Endothelial cell of umbilical vein (primary cell): ENCODE measurements at regions not wholly inside any gene's neighbourhood (a gene's known extent, or its start where the extent isn't known, plus 50 kb on each side); places are given as distances from the start of the nearest gene placed in this dataset.

Experiments
- BruUV-seq: library from RNA; stranded (reverse); fragments of 400-500 nt; replicated peaks from 2 replicates; lab custom pipeline; 2021; lab: Mats Ljungman, UMichigan
- CTCF ChIA-PET: fragments of 300-600, 350-600 bp; sonication (Branson Sonifier 250); formaldehyde crosslinking; loops from one replicate; lab custom pipeline; 2021; ENCODE audit warnings: antibody characterized with exemption, inconsistent platforms; lab: Charles Lee
- POLR2A ChIA-PET: fragments of 300-600, 350-600 bp; sonication (Branson Sonifier 250); formaldehyde crosslinking; loops from one replicate; lab custom pipeline; 2021; ENCODE audit warnings: antibody characterized with exemption, inconsistent platforms; lab: Charles Lee
- DNase-seq: peaks from one replicate; pipeline ENCODE4 v3.0.0-alpha.2; 2011; ENCODE audit warnings: low read depth, low spot score
- FAIRE-seq: peaks from 2 replicates; lab custom pipeline; 2011; peaks lifted over from hg19 to GRCh38; lab: Jason Lieb, UNC
- H2AFZ ChIP-seq: 2 replicates; pipeline ENCODE4 v1.6.0; 2012; ENCODE audit warnings: low read depth, low read length, control low read depth, inconsistent platforms
- H3K27ac ChIP-seq: 2 replicates; pipeline ENCODE4 v1.5.1; 2011; ENCODE audit warnings: low read depth, mild to moderate bottlenecking, control low read depth, low read length, moderate library complexity; ENCODE audit not compliant: insufficient read depth
- H3K27me3 ChIP-seq, 2 experiments: 2 replicates each; pipeline versions ENCODE4 v1.6.0 to v1.6.1; 2011; ENCODE audit warnings: low read length in 2 of 2, mixed read lengths in 1 of 2; ENCODE audit not compliant: control insufficient read depth in 2 of 2, insufficient read depth in 2 of 2
- H3K36me3 ChIP-seq, 2 experiments: 2 replicates in 1 of 2; 3 replicates in 1 of 2; pipeline ENCODE4 v1.5.1; 2011; ENCODE audit warnings: low read length in 2 of 2, mild to moderate bottlenecking in 1 of 2, moderate library complexity in 1 of 2; ENCODE audit not compliant: control insufficient read depth in 2 of 2, insufficient read depth in 2 of 2; ENCODE audit errors: extremely low read depth in 1 of 2
- H3K4me1 ChIP-seq: 3 replicates; pipeline ENCODE4 v1.5.1; 2011; ENCODE audit warnings: mild to moderate bottlenecking, low read length; ENCODE audit not compliant: control insufficient read depth, insufficient read depth; ENCODE audit errors: extremely low read depth
- H3K4me2 ChIP-seq: 2 replicates; pipeline ENCODE4 v1.6.1; 2011; ENCODE audit warnings: low read length, control low read depth, mixed read lengths; ENCODE audit not compliant: insufficient read depth
- H3K4me3 ChIP-seq, 3 experiments: fragments of 200-600 bp in 1 of 3; sonication (generic), shearing (Covaris generic) in 1 of 3; replicated peaks in 1 of 3; 2 replicates each; pipeline ENCODE4 v1.5.1; 2011 to 2016; ENCODE audit warnings: control low read depth in 3 of 3, low read length in 3 of 3, mild to moderate bottlenecking in 2 of 3, inconsistent platforms in 1 of 3, low read depth in 1 of 3, moderate library complexity in 1 of 3; ENCODE audit not compliant: insufficient read depth in 1 of 3
- H3K79me2 ChIP-seq: 2 replicates; pipeline ENCODE4 v1.6.0; 2012; ENCODE audit warnings: low read length, inconsistent platforms; ENCODE audit not compliant: control insufficient read depth, insufficient read depth
- H3K9ac ChIP-seq: replicated peaks from 2 replicates; pipeline ENCODE3; 2011; ENCODE audit warnings: low read length, control low read depth; ENCODE audit not compliant: insufficient read depth; ENCODE audit errors: extremely low read depth
- H3K9me1 ChIP-seq: replicated peaks from 3 replicates; pipeline ENCODE4 v1.6.0; 2011; ENCODE audit warnings: mild to moderate bottlenecking, low read length; ENCODE audit not compliant: control insufficient read depth, insufficient read depth; ENCODE audit errors: extremely low read depth
- H3K9me3 ChIP-seq: replicated peaks from 2 replicates; pipeline ENCODE4 v1.5.1; 2012; ENCODE audit warnings: low read length, inconsistent platforms; ENCODE audit not compliant: control insufficient read depth, insufficient read depth
- H4K20me1 ChIP-seq: replicated peaks from 2 replicates; pipeline ENCODE3; 2011; ENCODE audit warnings: mild to moderate bottlenecking, low read length; ENCODE audit not compliant: control insufficient read depth, insufficient read depth; ENCODE audit errors: extremely low read depth
- CTCF ChIP-seq, 2 donors: IDR thresholded peaks; 1 replicate in 1 of 2; 2 replicates in 1 of 2; pipeline ENCODE4 v1.5.1; 2011; ENCODE audit warnings: low read length in 2 of 2, mild to moderate bottlenecking in 2 of 2, moderate library complexity in 2 of 2, control low read depth in 1 of 2, inconsistent platforms in 1 of 2, low read depth in 1 of 2; ENCODE audit not compliant: insufficient read depth in 1 of 2; ENCODE audit errors: extremely low read depth in 1 of 2
- EZH2 ChIP-seq: IDR thresholded peaks from 2 replicates; pipeline ENCODE4 v1.6.1; 2012; ENCODE audit warnings: borderline replicate concordance, low read depth, mild to moderate bottlenecking, moderate library complexity, low read length, inconsistent platforms; ENCODE audit not compliant: severe bottlenecking
- FOS ChIP-seq: IDR thresholded peaks from 2 replicates; pipeline ENCODE4 v1.6.1; 2011; ENCODE audit warnings: mild to moderate bottlenecking, low read length, moderate library complexity, borderline replicate concordance; ENCODE audit not compliant: insufficient read depth
- GATA2 ChIP-seq: IDR thresholded peaks from 2 replicates; pipeline ENCODE4 v1.7.0; 2011; ENCODE audit warnings: low read depth, mild to moderate bottlenecking, moderate library complexity, mixed read lengths, low read length; ENCODE audit not compliant: insufficient read length, insufficient read depth
- JUN ChIP-seq: IDR thresholded peaks from 2 replicates; pipeline ENCODE4 v1.6.1; 2011; ENCODE audit warnings: borderline replicate concordance, low read depth; ENCODE audit not compliant: insufficient read length, insufficient read depth
- MAX ChIP-seq: IDR thresholded peaks from 2 replicates; pipeline ENCODE4 v1.6.1; 2011; ENCODE audit not compliant: insufficient read depth, insufficient read length
- MYC ChIP-seq: IDR thresholded peaks from one replicate; pipeline ENCODE4 v1.6.1; 2011; ENCODE audit warnings: mild to moderate bottlenecking, low read depth, low read length
- POLR2A ChIP-seq: IDR thresholded peaks from 2 replicates; pipeline ENCODE4 v1.6.1; 2012; ENCODE audit warnings: low read depth, mild to moderate bottlenecking, control low read depth, low read length
- POLR2AphosphoS5 ChIP-seq: IDR thresholded peaks from 2 replicates; pipeline ENCODE4 v1.6.1; 2012; ENCODE audit warnings: low read depth, mild to moderate bottlenecking, control low read depth, low read length, moderate library complexity; ENCODE audit not compliant: insufficient read depth
- dilution Hi-C: fragments of 300-500 bp; cut with MboI; formaldehyde crosslinking; loops from one replicate; pipeline ENCODE4 v1.15.0; 2019; ENCODE audit warnings: low sequenced_read_pairs; ENCODE audit not compliant: extremely low pct_ligation_motif_present
- intact Hi-C: fragments of 100-400 bp; cut with micrococcal nuclease; formaldehyde crosslinking; loops from one replicate; pipeline ENCODE4 v1.10.0; 2022

DNA sequence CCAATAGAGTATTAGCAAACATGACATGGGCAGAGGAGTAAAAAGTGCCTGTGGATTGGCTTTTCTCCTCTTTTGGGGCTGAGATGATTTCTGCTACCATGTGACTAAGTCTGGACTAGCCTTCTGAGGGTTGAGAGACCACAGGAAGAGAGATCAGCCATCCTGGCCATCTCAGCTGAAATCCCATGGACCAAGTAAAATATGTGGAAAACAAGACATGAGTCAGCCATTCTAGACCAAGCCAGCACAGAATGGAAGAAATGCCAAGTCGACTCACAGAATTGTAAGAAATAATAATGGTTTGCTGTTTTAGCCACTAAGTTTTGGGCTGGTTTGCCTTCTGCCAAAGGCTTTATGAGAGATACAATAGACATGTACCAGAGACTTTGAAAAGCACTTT lies 377.8 kb downstream of the CHSY3 start:
- TF ChIP-seq CTCF (IDR thresholded peaks at IDR 0.05; ENCODE audit: extremely low read depth in 1 of 2, insufficient read depth in 1 of 2, low read depth in 1 of 2, low read length in 2 of 2) (no peak), POLR2AphosphoS5 (no peak), MAX (no peak), MYC (no peak), EZH2 (no peak), JUN (no peak), GATA2 (no peak), FOS (no peak), POLR2A (no peak)
- POLR2A ChIA-PET = no interaction called here
- H3K27ac ChIP-seq = no peak overlapping the region
- H3K79me2 ChIP-seq = no peaks in the 10 kb centered on the region
- no peaks in the 10 kb centered on the region for H3K36me3 ChIP-seq
- H3K27me3 ChIP-seq = no peaks in the 10 kb centered on the region
- H3K4me1 ChIP-seq = no peaks in the 10 kb centered on the region
- no peak overlapping the region for H3K4me3 ChIP-seq
- CTCF ChIA-PET = no interaction called here
- H4K20me1 ChIP-seq = no peaks in the 10 kb centered on the region
- dilution Hi-C loops (no loop called here), intact Hi-C loops (no loop called here)
- BruUV-seq = no TSS peak
- no peaks in the 10 kb centered on the region for H3K9me3 ChIP-seq
- H3K9me1 ChIP-seq = no peaks in the 10 kb centered on the region
- FAIRE-seq (no peak), DNase-seq (peak; percentile 22)
- no peak overlapping the region for H2AFZ ChIP-seq
- no peak overlapping the region for H3K4me2 ChIP-seq
- H3K9ac ChIP-seq = no peak overlapping the region
